H9 (cell line): ENCODE measurements at regions not wholly inside any gene's neighbourhood (a gene's known extent, or its start where the extent isn't known, plus 50 kb on each side); places are given as distances from the start of the nearest gene placed in this dataset.

ENCODE experiments used
- DNase-seq: peaks from one replicate; pipeline ENCODE4 v3.0.0-alpha.2; 2017
- H2AFZ ChIP-seq: one replicate; pipeline ENCODE4 v1.6.1; 2013; ENCODE audit warnings: mild to moderate bottlenecking, low read length, control low read depth, moderate library complexity
- H2AK5ac ChIP-seq: 2 replicates; pipeline ENCODE4 v1.6.1; 2013; ENCODE audit warnings: low read length, control low read depth, mixed read lengths; ENCODE audit not compliant: insufficient read length
- H2BK120ac ChIP-seq: one replicate; pipeline ENCODE4 v1.6.1; 2013; ENCODE audit warnings: low read depth, mild to moderate bottlenecking, low read length, control low read depth, inconsistent platforms; ENCODE audit not compliant: poor library complexity, severe bottlenecking
- H2BK12ac ChIP-seq: 2 replicates; pipeline ENCODE4 v1.6.1; 2013; ENCODE audit warnings: low read length, control low read depth, mixed read lengths, low read depth; ENCODE audit not compliant: insufficient read length
- H2BK15ac ChIP-seq: 2 replicates; pipeline ENCODE4 v1.6.1; 2013; ENCODE audit warnings: low read depth, low read length, control low read depth
- H2BK20ac ChIP-seq: one replicate; pipeline ENCODE4 v1.6.1; 2013; ENCODE audit warnings: low read depth, mild to moderate bottlenecking, low read length, control low read depth, inconsistent platforms; ENCODE audit not compliant: poor library complexity, severe bottlenecking
- H2BK5ac ChIP-seq: 2 replicates; pipeline ENCODE4 v1.6.1; 2013; ENCODE audit warnings: low read length, control low read depth, mixed read lengths; ENCODE audit not compliant: insufficient read length
- H3K14ac ChIP-seq: 2 replicates; pipeline ENCODE4 v1.6.1; 2013; ENCODE audit warnings: low read length, control low read depth; ENCODE audit not compliant: insufficient read depth
- H3K18ac ChIP-seq: 2 replicates; pipeline ENCODE4 v1.6.1; 2013; ENCODE audit warnings: low read depth, mild to moderate bottlenecking, mixed read lengths, low read length, control low read depth; ENCODE audit not compliant: insufficient read length
- H3K23ac ChIP-seq: 2 replicates; pipeline ENCODE4 v1.6.1; 2013; ENCODE audit warnings: low read length, control low read depth, mixed read lengths, low read depth; ENCODE audit not compliant: insufficient read length
- H3K23me2 ChIP-seq: 2 replicates; pipeline ENCODE4 v1.6.1; 2013; ENCODE audit warnings: low read depth, mild to moderate bottlenecking, mixed read lengths, low read length, control low read depth; ENCODE audit not compliant: insufficient read length, poor library complexity, severe bottlenecking
- H3K27ac ChIP-seq: 2 replicates; pipeline ENCODE4 v1.5.1; 2013; ENCODE audit warnings: low read length, control low read depth, mixed read lengths, low read depth; ENCODE audit not compliant: insufficient read length
- H3K27me3 ChIP-seq: 2 replicates; pipeline ENCODE4 v1.6.1; 2013; ENCODE audit warnings: low read length, control low read depth, inconsistent platforms; ENCODE audit not compliant: insufficient read depth
- H3K4ac ChIP-seq: 2 replicates; pipeline ENCODE4 v1.6.1; 2013; ENCODE audit warnings: low read depth, mild to moderate bottlenecking, control low read depth, inconsistent platforms, low read length, moderate library complexity
- H3K4me1 ChIP-seq: 2 replicates; pipeline ENCODE4 v1.6.1; 2013; ENCODE audit warnings: low read length, control low read depth, inconsistent platforms; ENCODE audit not compliant: insufficient read depth
- H3K4me2 ChIP-seq: 2 replicates; pipeline ENCODE4 v1.6.1; 2013; ENCODE audit warnings: low read length, control low read depth, mixed read lengths; ENCODE audit not compliant: insufficient read length, insufficient read depth
- H3K56ac ChIP-seq: 2 replicates; pipeline ENCODE4 v1.6.1; 2013; ENCODE audit warnings: low read depth, mild to moderate bottlenecking, mixed read lengths, low read length, control low read depth; ENCODE audit not compliant: insufficient read length
- H3K79me1 ChIP-seq: 2 replicates; pipeline ENCODE4 v1.6.1; 2013; ENCODE audit warnings: low read depth, mild to moderate bottlenecking, moderate library complexity, low read length, control low read depth, inconsistent platforms; ENCODE audit not compliant: insufficient read depth, poor library complexity, severe bottlenecking
- H3K79me2 ChIP-seq: 2 replicates; pipeline ENCODE4 v1.6.1; 2013; ENCODE audit warnings: low read length, control low read depth, inconsistent platforms; ENCODE audit not compliant: insufficient read depth
- H3K9ac ChIP-seq: 2 replicates; pipeline ENCODE4 v1.6.1; 2013; ENCODE audit warnings: low read length, control low read depth, mixed read lengths; ENCODE audit not compliant: insufficient read length; ENCODE audit errors: extremely low read depth
- H3K9me3 ChIP-seq: one replicate; pipeline ENCODE4 v1.6.1; 2013; ENCODE audit warnings: low read depth, low read length, inconsistent platforms; ENCODE audit not compliant: control insufficient read depth
- H3T11ph ChIP-seq: one replicate; pipeline ENCODE4 v1.6.1; 2013; ENCODE audit warnings: mild to moderate bottlenecking, low read length, control low read depth, inconsistent platforms
- H4K20me1 ChIP-seq: one replicate; pipeline ENCODE4 v1.6.1; 2013; ENCODE audit not compliant: control insufficient read depth, insufficient read length, insufficient read depth
- H4K5ac ChIP-seq: 2 replicates; pipeline ENCODE4 v1.6.1; 2013; ENCODE audit warnings: low read depth, mild to moderate bottlenecking, mixed read lengths, low read length, control low read depth; ENCODE audit not compliant: insufficient read length
- H4K8ac ChIP-seq: replicated peaks from 2 replicates; pipeline ENCODE4 v1.6.1; 2013; ENCODE audit warnings: low read length, control low read depth, mixed read lengths, low read depth; ENCODE audit not compliant: insufficient read length
- H4K91ac ChIP-seq: 2 replicates; pipeline ENCODE4 v1.6.1; 2013; ENCODE audit warnings: low read depth, mild to moderate bottlenecking, moderate library complexity, mixed read lengths, low read length, control low read depth; ENCODE audit not compliant: insufficient read length
- H3K27ac Mint-ChIP-seq, 3 experiments: 2 replicates in 2 of 3; 3 replicates in 1 of 3; pipeline ENCODE4 v1.8.0; 2020 to 2021; ENCODE audit warnings: mixed read lengths in 3 of 3, mild to moderate bottlenecking in 1 of 3, moderate library complexity in 1 of 3
- H3K27me3 Mint-ChIP-seq: 2 replicates; pipeline ENCODE4 v1.8.0; 2021; ENCODE audit warnings: low read depth, mild to moderate bottlenecking, moderate library complexity, mixed read lengths
- H3K36me3 Mint-ChIP-seq, 3 experiments: 2 replicates in 2 of 3; 3 replicates in 1 of 3; pipeline ENCODE4 v1.8.0; 2020 to 2021; ENCODE audit warnings: low read depth in 3 of 3, mixed read lengths in 3 of 3; ENCODE audit not compliant: insufficient read depth in 1 of 3
- H3K4me1 Mint-ChIP-seq, 2 experiments: 2 replicates each; pipeline ENCODE4 v1.8.0; 2020; ENCODE audit warnings: mixed read lengths in 2 of 2
- H3K4me3 Mint-ChIP-seq, 2 experiments: 2 replicates in 1 of 2; 3 replicates in 1 of 2; pipeline ENCODE4 v1.8.0; 2020 to 2021; ENCODE audit warnings: mild to moderate bottlenecking in 2 of 2, mixed read lengths in 2 of 2, moderate library complexity in 1 of 2
- H3K9me3 Mint-ChIP-seq, 2 experiments: 2 replicates in 1 of 2; 3 replicates in 1 of 2; pipeline ENCODE4 v1.8.0; 2020; ENCODE audit warnings: mild to moderate bottlenecking in 2 of 2, mixed read lengths in 2 of 2, moderate library complexity in 1 of 2
- CTCF ChIP-seq: fragments of 200-600 bp; sonication (generic); conservative IDR thresholded peaks from 3 replicates; pipeline ENCODE4 v1.8.0; 2021; ENCODE audit warnings: antibody characterized with exemption, mild to moderate bottlenecking
- WGBS: extraction: QIAGEN DNeasy Blood & Tissue Kit; methylation state at CpG from one replicate; pipeline ENCODE4 v1.1.7; 2013; ENCODE audit warnings: missing lambda C conversion rate, low lambda C conversion rate, mixed read lengths; ENCODE audit not compliant: insufficient read length; ENCODE audit errors: extremely low coverage; 5-methylcytosine and 5-hydroxymethylcytosine counted together

GRCh38 chr14:44166611-44167010, 340.5 kb downstream of the FSCB start:
- no peak overlapping the region for H4K8ac ChIP-seq
- H3K27me3 Mint-ChIP-seq: no peaks in the 10 kb centered on the region
- no peak overlapping the region for H2AFZ ChIP-seq
- no peaks in the 10 kb centered on the region for H3K27me3 ChIP-seq
- no peak overlapping the region for H3K14ac ChIP-seq
- no peak overlapping the region for H3T11ph ChIP-seq
- H4K91ac ChIP-seq: no peak overlapping the region
- no peaks in the 10 kb centered on the region for H3K4me1 ChIP-seq
- H2BK12ac ChIP-seq: no peak overlapping the region
- no peak overlapping the region for H3K9ac ChIP-seq
- TF ChIP-seq CTCF: no peak
- no peak overlapping the region for H2BK5ac ChIP-seq
- H2AK5ac ChIP-seq: no peak overlapping the region
- H2BK20ac ChIP-seq: no peak overlapping the region
- no peaks in the 10 kb centered on the region for H3K23me2 ChIP-seq
- H3K18ac ChIP-seq: no peak overlapping the region
- no peak overlapping the region for H3K56ac ChIP-seq
- H3K23ac ChIP-seq: no peak overlapping the region
- peaks cover 10 to 12% of the 10 kb centered on the region in 2 experiments for H3K9me3 Mint-ChIP-seq
- H4K5ac ChIP-seq: no peak overlapping the region
- no peaks in the 10 kb centered on the region for H3K9me3 ChIP-seq
- H3K4ac ChIP-seq: no peak overlapping the region
- no peaks in the 10 kb centered on the region for H3K79me2 ChIP-seq
- H3K36me3 Mint-ChIP-seq: peaks cover 5 to 20% (median 8%) of the 10 kb centered on the region in 3 experiments
- H3K4me3 Mint-ChIP-seq: no peak overlapping the region
- H3K4me2 ChIP-seq: no peak overlapping the region
- H3K27ac ChIP-seq: no peak overlapping the region
- no peak overlapping the region for H2BK15ac ChIP-seq
- DNase-seq: no peak
- peaks cover 2 to 5% of the 10 kb centered on the region in 2 experiments; a peak in 1 of 4 replicates for H3K4me1 Mint-ChIP-seq
- H2BK120ac ChIP-seq: no peak overlapping the region
- no peaks in the 10 kb centered on the region for H4K20me1 ChIP-seq
- no CpG with 5 or more reads among the region's 2 CpGs for WGBS
- H3K27ac Mint-ChIP-seq: no peak overlapping the region
- no peaks in the 10 kb centered on the region for H3K79me1 ChIP-seq
